Anterior cingulate cortex (tissue), 58 donors: ENCODE measurements at regions not wholly inside any gene's neighbourhood (a gene's known extent, or its start where the extent isn't known, plus 50 kb on each side); places are given as distances from the start of the nearest gene placed in this dataset.
"Not testable (repeated sequence)": the region's sequence is repeated elsewhere in the genome, so short reads cannot be mapped to it uniquely, and the experiment has no call there.

Experiments
- DNase-seq, 58 donors: peaks; one replicate each; lab custom pipeline; 2025; lab: John Stamatoyannopoulos, UW

DNA sequence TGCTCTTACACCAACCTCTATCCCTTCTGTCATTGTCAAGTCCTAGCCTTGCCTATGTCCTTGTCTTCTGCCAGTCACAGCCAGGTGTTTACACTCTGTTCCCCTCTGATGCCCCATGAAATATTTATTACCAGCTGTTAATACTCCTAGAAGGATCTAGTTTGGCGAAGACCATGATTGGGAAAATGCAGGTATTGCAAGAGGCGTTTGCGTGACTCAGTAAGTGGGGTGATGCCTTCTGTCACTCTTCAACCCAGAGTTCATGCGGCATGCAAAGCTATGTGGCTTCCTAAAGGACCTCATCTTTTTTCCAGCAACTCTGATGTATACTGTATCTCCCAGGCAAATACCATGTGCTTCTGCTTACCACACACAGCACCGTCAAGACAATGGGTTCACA is 81.8 kb upstream of the GJB6 start:
- DNase-seq = no peak

DNA sequence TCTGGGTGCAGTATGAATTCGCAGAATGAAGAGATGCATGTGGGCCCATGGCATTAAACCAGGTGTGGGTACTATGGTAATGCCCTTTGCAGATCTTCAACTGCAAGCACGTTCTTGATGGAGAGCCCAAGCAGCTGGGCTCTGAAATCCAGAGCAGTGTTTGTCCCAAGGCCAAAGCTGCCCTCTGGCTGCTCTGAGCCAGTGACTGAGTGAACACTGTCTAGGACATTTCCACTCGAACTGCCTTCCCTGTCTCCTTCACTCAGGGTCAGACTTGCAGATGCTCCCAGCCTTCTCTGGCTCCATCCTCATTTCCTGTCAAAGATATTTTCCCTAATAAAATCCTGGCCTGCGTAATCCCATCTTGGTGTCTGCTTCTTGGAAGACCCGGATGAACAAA is 80.2 kb upstream of the GJB6 start:
- no peak for DNase-seq

DNA sequence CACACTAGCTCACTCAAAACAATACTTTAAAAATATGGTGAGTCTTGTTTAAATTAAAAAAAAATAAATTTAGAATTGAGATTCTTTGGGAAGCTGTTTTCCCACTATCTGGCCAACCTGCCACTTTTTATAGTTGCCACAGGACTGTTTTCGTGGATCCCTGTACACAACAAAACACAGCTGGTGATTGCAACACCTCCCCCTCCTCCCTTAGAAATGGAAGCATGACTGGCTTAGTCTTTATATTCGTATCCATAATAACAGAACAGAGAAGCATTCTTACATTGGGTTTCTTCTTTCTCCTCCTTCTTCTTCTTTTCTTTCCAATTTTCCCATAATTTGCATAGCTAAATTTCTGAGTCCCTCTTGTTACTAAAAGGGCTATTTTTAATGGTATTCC is 79.5 kb upstream of the GJB6 start:
- DNase-seq = no peak

DNA sequence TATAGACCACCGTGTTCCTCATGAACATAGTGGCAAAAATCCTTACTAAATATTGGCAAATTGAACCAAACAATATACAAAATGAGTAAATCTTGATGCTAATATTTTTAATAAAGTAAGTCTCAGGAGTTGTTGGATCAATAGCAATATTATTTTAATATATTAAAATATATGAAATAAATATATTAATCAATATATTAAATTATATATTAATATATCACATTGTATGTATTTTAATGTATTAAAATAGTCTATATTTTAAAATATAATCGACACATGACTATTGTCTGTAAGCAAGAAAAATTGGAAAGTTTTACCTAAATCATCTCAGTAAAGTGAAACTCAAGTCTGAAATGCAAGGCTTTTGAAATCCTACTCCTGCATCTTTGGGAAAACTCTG is 78.9 kb upstream of the GJB6 start:
- no peak for DNase-seq

DNA sequence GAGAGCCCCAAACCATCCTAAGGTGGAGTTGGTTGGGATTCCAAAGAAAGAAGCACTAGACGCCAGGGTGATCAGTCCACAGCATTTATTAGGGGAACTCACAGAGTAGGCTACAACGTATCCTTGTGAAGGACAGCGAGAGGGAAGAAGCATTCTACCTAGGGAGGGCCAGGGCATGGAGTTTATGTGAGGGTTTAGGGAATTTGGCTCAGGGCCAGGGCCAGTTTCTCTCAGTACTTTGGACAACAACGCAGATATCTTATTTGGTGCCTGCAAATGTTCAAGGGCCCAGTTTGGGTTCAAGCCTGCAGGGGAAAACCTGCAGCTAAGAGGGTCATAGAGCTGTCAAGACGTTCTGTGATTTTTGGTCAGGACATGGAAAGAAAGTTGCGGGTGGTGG is 73.9 kb upstream of the GJB6 start:
- no peak for DNase-seq

DNA sequence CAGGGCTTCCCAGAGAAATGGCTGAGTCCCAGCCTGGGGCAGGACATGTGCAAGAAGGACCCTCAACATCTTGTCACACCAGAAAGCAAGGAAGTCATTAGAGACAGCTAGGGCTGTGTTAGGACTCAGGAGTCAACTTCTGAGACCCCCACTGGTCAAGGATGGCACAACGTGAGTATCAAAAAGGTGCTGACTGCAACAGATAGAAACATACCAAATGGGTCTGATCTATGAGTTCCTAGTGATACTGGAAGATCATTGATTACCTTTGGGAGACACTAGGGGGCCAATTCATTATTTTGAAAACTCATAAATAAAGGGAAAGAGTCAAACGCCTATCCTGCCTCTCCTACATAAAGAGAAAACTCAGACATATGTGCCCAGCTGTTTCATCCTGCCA is 73.5 kb upstream of the GJB6 start:
- no peak for DNase-seq

DNA sequence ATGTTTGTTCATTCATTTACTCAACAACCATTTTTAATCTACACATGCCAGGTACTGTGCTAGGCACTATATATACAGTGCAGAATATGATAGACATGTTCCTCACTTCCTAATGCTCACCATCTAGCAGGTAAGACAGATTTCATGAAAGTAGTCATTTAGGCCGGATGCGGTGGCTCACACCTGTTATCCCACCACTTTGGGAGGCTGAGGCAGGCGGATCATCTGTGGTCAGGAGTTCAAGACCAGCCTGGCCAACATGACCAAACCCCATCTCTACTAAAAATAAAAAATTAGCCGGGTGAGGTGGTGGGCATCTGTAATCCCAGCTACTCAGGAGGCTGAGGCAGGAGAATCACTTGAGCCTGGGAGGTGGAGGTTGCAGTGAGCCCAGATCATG is 71.9 kb upstream of the GJB6 start:
- not testable (repeated sequence) for DNase-seq

DNA sequence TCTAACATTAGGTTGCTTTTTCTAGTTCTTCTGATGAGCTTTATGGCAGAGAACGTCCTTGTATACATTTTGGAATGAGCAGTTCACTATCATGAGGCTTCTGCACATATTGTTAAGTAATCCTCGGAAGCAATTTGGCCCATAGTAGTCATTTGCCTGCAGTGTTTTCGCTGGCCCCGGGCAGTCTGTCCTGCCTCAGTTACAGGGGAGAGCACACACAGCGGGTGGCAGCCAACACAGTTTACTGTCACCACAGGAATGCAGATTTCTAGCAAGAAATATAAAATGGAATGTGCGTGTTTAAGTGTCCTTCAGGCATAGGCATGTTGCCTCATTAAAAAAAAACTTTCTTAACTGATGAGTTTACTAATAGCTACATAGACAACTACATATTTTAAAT is 71.5 kb upstream of the GJB6 start:
- DNase-seq = no peak

DNA sequence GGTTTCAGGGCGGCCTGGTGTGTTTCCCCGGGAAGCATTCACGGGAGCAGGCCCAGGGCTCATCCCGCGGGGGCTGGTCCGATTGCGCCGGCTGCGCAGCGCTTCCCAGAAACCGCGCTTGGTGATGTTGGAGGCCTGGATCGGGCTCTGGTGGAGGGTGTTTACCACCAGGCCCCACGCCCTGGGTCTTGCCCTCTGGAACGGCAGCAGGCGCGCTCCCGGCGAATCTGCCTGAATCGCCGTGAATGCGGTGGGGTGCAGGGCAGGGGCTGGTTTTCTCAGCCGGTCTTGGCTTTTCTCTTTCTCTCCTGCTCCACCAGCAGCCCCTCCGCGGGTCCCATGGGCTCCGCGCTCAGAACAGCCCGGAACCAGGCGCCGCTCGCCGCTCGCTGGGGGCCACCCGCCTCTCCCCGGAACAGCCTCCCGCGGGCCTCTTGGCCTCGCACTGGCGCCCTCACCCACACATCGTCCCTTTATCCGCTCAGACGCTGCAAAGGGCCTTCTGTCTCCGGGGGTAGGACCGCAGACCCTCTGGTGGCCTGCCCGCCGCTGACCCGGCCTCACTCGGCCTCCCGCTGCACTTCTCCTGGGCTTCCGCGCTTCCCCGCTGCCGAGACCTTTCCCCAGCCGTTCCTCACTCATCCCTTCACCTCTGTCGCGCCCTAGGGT is 69.4 kb upstream of the GJB6 start:
- DNase-seq = no peak

DNA sequence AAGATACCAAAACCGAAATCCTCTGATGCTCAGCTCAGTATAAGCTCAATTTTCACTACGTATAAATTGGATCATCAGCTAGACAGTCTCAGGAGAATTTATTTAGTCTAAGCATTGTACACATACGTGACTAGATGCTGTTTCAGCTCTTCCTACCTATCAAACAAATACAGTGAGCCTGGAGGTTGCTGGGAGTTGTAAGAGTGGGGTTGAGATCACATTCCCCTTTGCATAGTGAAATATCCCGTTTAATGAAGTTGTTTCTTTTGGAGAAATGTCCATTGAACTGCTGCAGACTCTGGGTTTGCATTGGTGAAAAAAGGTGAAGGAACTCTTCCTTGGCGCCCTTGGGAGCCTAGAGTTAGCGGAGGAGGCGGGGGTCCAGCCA is 68.9 kb upstream of the GJB6 start:
- no peak for DNase-seq

DNA sequence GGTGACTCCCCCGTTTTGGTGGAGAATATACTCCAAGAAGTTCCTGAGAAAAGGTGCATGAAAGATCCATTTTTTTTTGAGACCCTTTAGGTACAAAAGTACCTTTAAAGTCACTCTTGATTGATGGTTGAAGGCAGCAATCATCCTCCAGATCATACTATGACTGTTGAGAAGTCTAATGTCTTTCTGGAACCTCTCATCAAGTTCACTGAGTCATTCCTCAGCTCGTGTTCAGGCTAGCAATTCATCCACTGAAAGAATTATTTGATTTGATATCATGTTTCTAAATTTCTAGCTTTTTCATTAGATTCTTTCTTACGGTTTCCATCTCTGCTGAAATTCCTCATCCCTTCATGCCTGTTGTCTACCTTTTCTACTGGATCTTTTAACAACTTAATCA is 65.1 kb upstream of the GJB6 start:
- no peak for DNase-seq

DNA sequence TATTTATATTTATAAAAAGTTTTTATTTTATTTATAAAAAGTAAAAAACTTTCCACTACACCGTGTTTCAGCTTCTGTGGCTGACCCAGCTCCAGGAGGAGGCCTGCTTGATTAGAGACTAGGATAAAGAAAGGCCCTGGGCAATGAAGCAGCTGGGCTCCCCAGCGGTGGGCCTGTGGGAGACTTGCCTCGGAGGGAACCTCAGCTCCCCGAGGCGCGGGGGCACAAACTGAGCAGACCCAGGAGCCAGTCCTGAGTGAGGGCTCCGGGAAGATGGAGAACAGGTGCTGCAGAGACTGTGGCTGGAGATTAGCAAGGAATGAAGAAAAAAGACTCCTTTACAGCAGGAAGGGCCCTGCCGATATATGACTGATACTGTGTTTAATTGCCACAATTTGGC is 63.8 kb upstream of the GJB6 start:
- no peak for DNase-seq

DNA sequence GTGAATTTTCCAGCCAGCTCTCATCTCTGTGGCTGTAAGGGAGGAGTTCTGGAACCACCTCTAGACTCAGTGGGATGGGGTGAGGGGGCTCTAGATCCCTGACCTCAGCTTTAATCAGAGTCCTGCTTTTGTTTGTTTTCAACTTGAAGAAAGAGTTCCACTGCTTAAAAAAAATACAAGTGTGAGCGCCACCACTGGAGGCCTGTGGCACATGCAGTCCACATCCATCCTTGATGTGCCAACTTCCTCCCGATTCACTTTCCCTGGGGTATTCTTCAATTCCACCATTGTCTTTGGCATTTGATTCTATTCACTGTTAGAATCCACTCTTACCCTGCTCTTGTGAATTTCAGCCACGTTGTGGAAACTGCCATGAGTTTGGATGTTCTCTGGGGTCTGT is 62.4 kb upstream of the GJB6 start:
- DNase-seq = no peak

DNA sequence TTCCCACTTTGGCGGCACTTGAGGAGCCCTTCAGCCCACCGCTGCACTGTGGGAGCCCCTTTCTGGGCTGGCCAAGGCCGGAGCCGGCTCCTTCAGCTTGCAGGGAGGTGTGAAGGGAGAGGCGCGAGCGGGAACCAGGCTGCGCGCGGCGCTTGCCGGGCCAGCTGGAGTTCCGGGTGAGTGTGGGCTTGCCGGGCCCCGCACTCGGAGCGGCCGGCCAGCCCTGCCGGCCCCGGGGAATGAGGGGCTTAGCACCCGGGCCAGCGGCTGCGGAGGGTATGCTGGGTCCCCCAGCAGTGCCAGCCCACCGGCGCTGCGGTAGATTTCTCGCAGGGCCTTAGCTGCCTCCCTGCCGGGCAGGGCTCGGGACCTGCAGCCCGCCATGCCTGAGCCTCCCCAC is 60.2 kb upstream of the GJB6 start:
- not testable (repeated sequence) for DNase-seq

DNA sequence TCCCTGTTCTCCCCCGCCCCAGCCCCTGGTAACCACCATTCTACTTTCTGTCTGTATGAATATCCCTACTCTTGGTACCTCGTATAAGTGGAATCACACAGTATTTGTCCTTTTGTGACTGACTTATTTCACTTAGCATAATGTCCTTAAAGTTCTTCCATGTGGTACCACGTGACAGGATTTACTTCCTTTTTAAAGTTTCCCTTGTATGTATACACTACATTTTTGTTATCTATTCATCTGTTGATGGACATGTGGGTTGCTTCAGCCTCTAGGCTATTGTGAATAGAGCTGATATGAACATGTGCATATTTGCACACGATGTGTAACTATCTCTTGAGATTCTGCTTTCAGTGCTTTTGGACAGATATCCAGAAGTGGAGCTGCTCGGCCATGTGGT is 59.6 kb upstream of the GJB6 start:
- no peak for DNase-seq

DNA sequence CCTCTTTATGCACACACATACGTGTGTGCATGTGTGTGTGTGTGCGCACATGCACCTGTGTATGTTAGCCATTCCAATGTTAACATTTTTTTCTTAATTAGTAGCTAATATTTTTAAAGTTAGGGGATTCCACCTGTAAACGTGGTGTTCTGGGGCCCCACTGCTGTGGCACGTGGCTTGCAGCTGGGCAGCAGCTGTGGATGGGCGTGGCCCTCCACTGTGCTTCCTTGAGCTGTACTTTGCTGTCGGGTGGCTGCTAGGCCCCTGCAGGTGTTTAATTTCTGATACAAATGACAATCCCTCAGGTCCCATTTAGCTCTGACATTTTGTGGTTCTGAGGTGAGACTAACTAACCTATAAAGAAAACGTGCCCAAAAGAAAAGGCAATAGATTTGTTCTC is 58.9 kb upstream of the GJB6 start:
- DNase-seq = no peak

DNA sequence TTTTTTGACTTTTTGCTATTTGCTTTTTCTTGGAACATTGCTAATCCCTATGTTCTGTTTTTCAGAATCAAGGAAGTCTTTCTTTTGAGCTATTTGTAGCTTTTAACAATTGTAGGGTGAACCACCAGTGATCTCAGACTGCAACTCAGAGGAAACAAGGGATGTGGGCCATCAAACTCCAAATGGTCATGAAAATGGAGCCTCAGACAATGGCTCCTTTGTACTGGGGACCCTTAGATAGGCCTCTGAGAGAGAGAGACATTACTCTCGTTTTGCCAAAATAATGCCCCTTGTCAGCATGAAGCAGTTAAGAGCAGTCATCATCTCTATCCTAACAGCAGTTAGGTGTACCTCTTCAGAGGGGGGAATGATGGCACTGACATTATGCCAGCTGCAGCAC is 56.4 kb upstream of the GJB6 start:
- DNase-seq = no peak

DNA sequence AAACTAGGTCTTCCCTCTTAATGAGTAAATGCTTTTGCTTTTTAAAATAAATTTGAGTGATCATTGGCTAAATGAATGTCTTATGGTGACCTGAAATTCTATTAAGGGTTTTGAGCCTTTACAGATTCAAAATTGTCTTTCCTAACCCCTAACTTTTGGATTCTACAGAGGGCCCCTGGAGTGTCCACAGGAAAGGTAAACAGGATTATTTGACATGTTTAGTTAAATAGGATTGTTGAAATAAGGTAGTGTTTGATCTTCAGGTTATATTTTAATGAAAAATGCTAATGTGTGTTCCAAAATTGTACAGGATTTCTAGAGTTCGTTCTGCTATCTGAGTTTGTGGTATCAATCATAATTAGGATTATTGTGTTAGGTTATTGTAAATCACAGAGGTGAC is 55.9 kb upstream of the GJB6 start:
- no peak for DNase-seq

DNA sequence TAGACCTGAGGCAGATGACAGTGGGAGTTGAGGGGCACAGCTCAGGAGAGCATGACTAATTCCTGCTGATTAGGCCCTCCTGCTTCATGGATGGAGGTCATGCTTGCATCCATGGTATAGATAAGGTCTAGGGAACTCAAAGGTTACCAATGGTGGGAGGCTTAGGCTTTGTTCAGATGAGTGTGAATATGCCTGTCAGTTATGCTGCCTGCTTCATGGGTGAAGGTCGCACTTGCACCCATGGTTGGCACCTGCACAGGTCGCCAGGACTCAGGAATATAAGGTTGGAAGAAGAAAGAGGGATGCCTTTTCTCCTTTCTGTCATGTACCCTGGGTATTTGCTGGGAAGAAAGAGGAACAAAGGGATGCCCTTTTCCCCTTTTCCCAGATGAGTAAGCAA is 53.4 kb upstream of the GJB6 start:
- DNase-seq = no peak
